ENCODE measurements at regions not wholly inside any gene's neighbourhood (a gene's known extent, or its start where the extent isn't known, plus 50 kb on each side); places are given as distances from the start of the nearest gene placed in this dataset.

- H3K4me1 ChIP-seq (replicated peaks; ENCODE audit: insufficient read depth) = no peaks in the 10 kb centered on the region
- ChIA-PET CTCF (no interaction called here), POLR2A (ENCODE audit: unreplicated experiment) (no interaction called here)
- DNase-seq = no peak
- intact Hi-C loops (cut with micrococcal nuclease; ENCODE audit: unreplicated experiment) = no loop called here
- no TSS peak for BruUV-seq (replicated peaks)
- no peak overlapping the region for H3K4me3 ChIP-seq
- no peak overlapping the region for H3K27ac ChIP-seq
- peaks cover 63% of the 10 kb centered on the region for H3K27me3 ChIP-seq (ENCODE audit: insufficient read depth, low read depth)
- H3K9me3 ChIP-seq (ENCODE audit: insufficient read depth, low read depth) = no peaks in the 10 kb centered on the region
- peaks cover 3% of the 10 kb centered on the region; the same call in 1 of the 2 replicates for H3F3A ChIP-seq (ENCODE audit: insufficient read depth, low read depth)
- no peaks in the 10 kb centered on the region for H4K20me1 ChIP-seq (ENCODE audit: insufficient read depth)
- TF ChIP-seq EZH2 (IDR thresholded peaks at IDR 0.05; ENCODE audit: low read depth) (no peak), CTCF (conservative IDR thresholded peaks at IDR 0.05) (no peak)
- no peak overlapping the region for H3K4me2 ChIP-seq
- H3K9me2 ChIP-seq (ENCODE audit: insufficient read depth) = no peaks in the 10 kb centered on the region
- H3K79me2 ChIP-seq (ENCODE audit: low read depth) = no peaks in the 10 kb centered on the region
- H2AFZ ChIP-seq = no peak overlapping the region
- no peaks in the 10 kb centered on the region for H3K36me3 ChIP-seq (ENCODE audit: low read depth)
Measured at GRCh38 chr12:132408626-132409494, 79.5 kb upstream of the GALNT9 start.

- no peaks in the 10 kb centered on the region for H3K79me2 ChIP-seq (ENCODE audit: low read depth)
- H3K4me3 ChIP-seq = no peak overlapping the region
- POLR2A ChIA-PET (ENCODE audit: unreplicated experiment) = no interaction called here
- BruUV-seq (replicated peaks) = no TSS peak
- no peak overlapping the region for H3K4me2 ChIP-seq
- H3K9me3 ChIP-seq (ENCODE audit: insufficient read depth, low read depth) = no peaks in the 10 kb centered on the region
- no peak for DNase-seq
- H3F3A ChIP-seq (ENCODE audit: insufficient read depth, low read depth) = peaks cover 3% of the 10 kb centered on the region; the same call in 1 of the 2 replicates
- no peaks in the 10 kb centered on the region for H4K20me1 ChIP-seq (ENCODE audit: insufficient read depth)
- CTCF ChIA-PET = interaction anchor here (0.7 kb wide), 1 partner anchor 207 kb away, joined by 4 read pairs; no protein-coding TSS in a partner anchor
- H3K27ac ChIP-seq = no peak overlapping the region
- H3K36me3 ChIP-seq (ENCODE audit: low read depth) = no peaks in the 10 kb centered on the region
- H3K4me1 ChIP-seq (replicated peaks; ENCODE audit: insufficient read depth) = no peaks in the 10 kb centered on the region
- TF ChIP-seq EZH2 (IDR thresholded peaks at IDR 0.05; ENCODE audit: low read depth) (no peak), CTCF (conservative IDR thresholded peaks at IDR 0.05) (no peak)
- peaks cover 72% of the 10 kb centered on the region for H3K27me3 ChIP-seq (ENCODE audit: insufficient read depth, low read depth)
- H3K9me2 ChIP-seq (ENCODE audit: insufficient read depth) = no peaks in the 10 kb centered on the region
- intact Hi-C loops (cut with micrococcal nuclease; ENCODE audit: unreplicated experiment) = no loop called here
- no peak overlapping the region for H2AFZ ChIP-seq
Measured at GRCh38 chr12:132407992-132408391, 78.6 kb upstream of the GALNT9 start.

- intact Hi-C loops (cut with micrococcal nuclease; ENCODE audit: unreplicated experiment) = no loop called here
- BruUV-seq (replicated peaks) = no TSS peak
- Histone ChIP-seq H3K9me3 (ENCODE audit: insufficient read depth, low read depth) (no peaks in the 10 kb centered on the region), H3K4me3 (no peak overlapping the region), H3K36me3 (ENCODE audit: low read depth) (no peaks in the 10 kb centered on the region), H3K9me2 (ENCODE audit: insufficient read depth) (no peaks in the 10 kb centered on the region), H3K27ac (no peak overlapping the region), H2AFZ (no peak overlapping the region), H3K27me3 (ENCODE audit: insufficient read depth, low read depth) (peaks cover 77% of the 10 kb centered on the region), H3F3A (ENCODE audit: insufficient read depth, low read depth) (peaks cover 3% of the 10 kb centered on the region; the same call in 1 of the 2 replicates), H3K79me2 (ENCODE audit: low read depth) (no peaks in the 10 kb centered on the region), H3K4me2 (no peak overlapping the region), H3K4me1 (replicated peaks; ENCODE audit: insufficient read depth) (no peaks in the 10 kb centered on the region), H4K20me1 (ENCODE audit: insufficient read depth) (no peaks in the 10 kb centered on the region)
- CTCF ChIA-PET = interaction anchor here (0.7 kb wide), 1 partner anchor 208 kb away, joined by 4 read pairs; no protein-coding TSS in a partner anchor
- DNase-seq = no peak
- POLR2A ChIA-PET (ENCODE audit: unreplicated experiment) = no interaction called here
- TF ChIP-seq CTCF (conservative IDR thresholded peaks at IDR 0.05) = no peak
- TF ChIP-seq EZH2 (IDR thresholded peaks at IDR 0.05; ENCODE audit: low read depth) = no peak
Measured at GRCh38 chr12:132407451-132407961, 78.1 kb upstream of the GALNT9 start.
